ENCODE measurements at regions not wholly inside any gene's neighbourhood (a gene's known extent, or its start where the extent isn't known, plus 50 kb on each side); places are given as distances from the start of the nearest gene placed in this dataset.
"Not testable (repeated sequence)": the region's sequence is repeated elsewhere in the genome, so short reads cannot be mapped to it uniquely, and the experiment has no call there.

GRCh38 chr3:63719796-63720445, 67.4 kb downstream of the SNTN start:
- no peak for ATAC-seq
- TF ChIP-seq RARB (CRISPR knock-in tag; IDR thresholded peaks at IDR 0.05) (no peak), CSRNP3 (CRISPR knock-in tag; IDR thresholded peaks at IDR 0.05) (no peak), ZNF70 (CRISPR knock-in tag; IDR thresholded peaks at IDR 0.05) (no peak), SNAI2 (CRISPR knock-in tag; IDR thresholded peaks at IDR 0.05) (no peak), OSR1 (CRISPR knock-in tag; IDR thresholded peaks at IDR 0.05) (no peak), ISL1 (CRISPR knock-in tag; IDR thresholded peaks at IDR 0.05) (no peak), PPARA (CRISPR knock-in tag; IDR thresholded peaks at IDR 0.05; ENCODE audit: borderline replicate concordance) (no peak), TCF4 (CRISPR knock-in tag; IDR thresholded peaks at IDR 0.05; ENCODE audit: borderline replicate concordance) (no peak), TOX (CRISPR knock-in tag; IDR thresholded peaks at IDR 0.05; ENCODE audit: borderline replicate concordance) (no peak), PATZ1 (CRISPR knock-in tag; IDR thresholded peaks at IDR 0.05; ENCODE audit: borderline replicate concordance) (no peak), ZNF8 (CRISPR knock-in tag; IDR thresholded peaks at IDR 0.05) (no peak)

GRCh38 chr3:63720951-63721350, 68.5 kb downstream of the SNTN start:
- not testable (repeated sequence) for ATAC-seq

GRCh38 chr3:63724987-63725386, 72.5 kb downstream of the SNTN start:
- no peak for TF ChIP-seq ZNF8 (CRISPR knock-in tag; IDR thresholded peaks at IDR 0.05)
- no peak for TF ChIP-seq POU6F1 (CRISPR knock-in tag; IDR thresholded peaks at IDR 0.05; ENCODE audit: borderline replicate concordance, low read depth)
- no peak for TF ChIP-seq PPARA (CRISPR knock-in tag; IDR thresholded peaks at IDR 0.05; ENCODE audit: borderline replicate concordance)
- TF ChIP-seq ZNF70 (CRISPR knock-in tag; IDR thresholded peaks at IDR 0.05), result no peak
- peak; percentile 28; the same call in 1 of the 2 replicates for TF ChIP-seq ISL1 (CRISPR knock-in tag; IDR thresholded peaks at IDR 0.05)
- TF ChIP-seq PATZ1 (CRISPR knock-in tag; IDR thresholded peaks at IDR 0.05; ENCODE audit: borderline replicate concordance), result 0 out of 2 replicates have a peak, but pooled peaks have one; percentile 48
- TF ChIP-seq TSHZ2 (CRISPR knock-in tag; IDR thresholded peaks at IDR 0.05), result no peak
- ATAC-seq, result peak; percentile 97

- ATAC-seq, result no peak
- TF ChIP-seq RARB (CRISPR knock-in tag; IDR thresholded peaks at IDR 0.05), result no peak
- no peak for TF ChIP-seq TOX (CRISPR knock-in tag; IDR thresholded peaks at IDR 0.05; ENCODE audit: borderline replicate concordance)
- TF ChIP-seq OSR1 (CRISPR knock-in tag; IDR thresholded peaks at IDR 0.05), result no peak
- no peak for TF ChIP-seq CSDC2 (CRISPR knock-in tag; IDR thresholded peaks at IDR 0.05)
- TF ChIP-seq CREB5 (CRISPR knock-in tag; IDR thresholded peaks at IDR 0.05; ENCODE audit: low read depth), result no peak
- TF ChIP-seq SNAI2 (CRISPR knock-in tag; IDR thresholded peaks at IDR 0.05), result no peak
- no peak for TF ChIP-seq ZNF70 (CRISPR knock-in tag; IDR thresholded peaks at IDR 0.05)
- TF ChIP-seq PATZ1 (CRISPR knock-in tag; IDR thresholded peaks at IDR 0.05; ENCODE audit: borderline replicate concordance), result no peak
- TF ChIP-seq ZNF8 (CRISPR knock-in tag; IDR thresholded peaks at IDR 0.05), result no peak
- no peak for TF ChIP-seq ZNF565 (CRISPR knock-in tag; conservative IDR thresholded peaks at IDR 0.05; ENCODE audit: low read depth)
- TF ChIP-seq ESRRG (CRISPR knock-in tag; IDR thresholded peaks at IDR 0.05), result no peak
- no peak for TF ChIP-seq ARNTL (CRISPR knock-in tag; IDR thresholded peaks at IDR 0.05; ENCODE audit: borderline replicate concordance, low read depth)
- TF ChIP-seq TCF4 (CRISPR knock-in tag; IDR thresholded peaks at IDR 0.05; ENCODE audit: borderline replicate concordance), result no peak
- TF ChIP-seq GLIS3 (CRISPR knock-in tag; IDR thresholded peaks at IDR 0.05), result no peak
- TF ChIP-seq ZFP3 (CRISPR knock-in tag; IDR thresholded peaks at IDR 0.05), result no peak
- no peak for TF ChIP-seq ISL1 (CRISPR knock-in tag; IDR thresholded peaks at IDR 0.05)
- no peak for TF ChIP-seq BACH2 (CRISPR knock-in tag; IDR thresholded peaks at IDR 0.05; ENCODE audit: borderline replicate concordance)
- no peak for TF ChIP-seq PPARA (CRISPR knock-in tag; IDR thresholded peaks at IDR 0.05; ENCODE audit: borderline replicate concordance)
Observed at GRCh38 chr3:63726656-63727055, 74.2 kb downstream of the SNTN start.
